GM21737 (cell line): ENCODE measurements at regions not wholly inside any gene's neighbourhood (a gene's known extent, or its start where the extent isn't known, plus 50 kb on each side); places are given as distances from the start of the nearest gene placed in this dataset.

Experiments used
- ATAC-seq: cut with Tn5 transposase; IDR thresholded peaks from one replicate; pipeline ENCODE4 v1.9.1; 2021; ENCODE audit warnings: mild to moderate bottlenecking, moderate library complexity; ENCODE audit not compliant: unreplicated experiment

DNA sequence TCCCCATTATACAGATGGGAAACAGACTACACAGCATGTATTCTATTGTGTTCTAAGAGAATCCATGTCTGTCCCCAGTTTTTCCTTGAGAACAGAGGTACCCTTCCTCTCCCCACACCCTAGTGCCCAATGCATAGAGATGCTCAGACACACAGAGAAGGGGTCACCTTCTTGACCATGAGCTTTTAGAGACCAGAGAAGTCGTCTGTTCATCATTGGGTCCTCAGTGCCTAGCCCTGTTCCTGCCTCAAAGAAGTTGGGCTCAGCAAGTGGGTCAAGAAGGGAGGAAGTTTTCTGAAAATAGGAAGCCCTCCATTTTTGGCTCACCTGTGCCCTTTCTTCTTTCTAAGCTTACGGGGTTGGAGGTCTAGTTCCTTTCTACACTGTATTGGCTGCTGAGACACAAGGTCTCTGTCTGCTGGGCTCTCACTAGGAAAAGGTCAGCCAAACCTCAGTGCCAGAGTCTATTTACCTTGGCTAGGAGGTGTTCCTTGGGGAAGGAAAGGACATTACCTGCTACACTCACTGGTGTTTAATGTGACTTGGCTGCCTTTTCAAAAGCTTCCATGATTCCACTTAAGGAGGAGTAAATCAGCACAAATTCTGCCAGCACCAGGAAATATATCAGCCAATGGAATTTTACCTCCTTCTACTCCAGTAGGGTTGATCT is 198.5 kb upstream of the PWP1 start:
- no peak for ATAC-seq

DNA sequence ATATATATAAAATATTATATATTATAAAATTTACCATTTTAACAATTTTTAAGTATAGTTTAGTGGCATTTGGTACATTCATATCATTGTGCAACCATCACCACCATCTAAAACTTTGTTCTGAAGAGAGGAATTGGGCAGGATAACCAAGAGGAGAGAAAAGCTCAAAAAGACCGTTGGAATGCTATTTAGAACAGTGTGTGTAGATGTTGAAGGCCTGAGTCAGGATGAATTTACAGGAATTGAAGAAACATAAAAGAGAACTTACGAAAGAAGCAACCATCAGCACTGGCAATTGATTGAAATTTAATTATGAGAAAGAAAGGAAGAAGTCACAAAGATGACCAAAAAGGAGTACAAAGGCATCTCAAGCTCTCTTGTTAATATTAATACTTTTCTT is 196.9 kb upstream of the PWP1 start:
- ATAC-seq: no peak

DNA sequence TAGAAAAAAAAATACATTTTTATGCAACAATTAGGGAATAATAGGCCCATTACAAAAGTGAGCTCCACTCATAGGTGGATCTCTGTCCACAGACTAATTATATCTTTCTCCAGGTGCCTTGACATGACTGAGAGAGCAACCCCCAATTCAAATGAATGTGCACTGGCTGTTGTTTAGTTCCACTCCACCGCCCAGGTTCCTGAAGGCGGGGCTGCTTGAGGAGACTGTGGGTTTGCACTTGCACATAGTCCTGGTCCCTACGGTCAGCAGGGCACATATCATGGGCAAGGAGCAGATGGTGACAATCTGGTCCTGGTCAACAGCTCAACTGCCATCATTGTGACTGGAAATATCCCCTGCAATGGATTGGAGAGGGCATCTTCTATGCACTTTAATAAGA is 195.6 kb upstream of the PWP1 start:
- ATAC-seq: no peak

DNA sequence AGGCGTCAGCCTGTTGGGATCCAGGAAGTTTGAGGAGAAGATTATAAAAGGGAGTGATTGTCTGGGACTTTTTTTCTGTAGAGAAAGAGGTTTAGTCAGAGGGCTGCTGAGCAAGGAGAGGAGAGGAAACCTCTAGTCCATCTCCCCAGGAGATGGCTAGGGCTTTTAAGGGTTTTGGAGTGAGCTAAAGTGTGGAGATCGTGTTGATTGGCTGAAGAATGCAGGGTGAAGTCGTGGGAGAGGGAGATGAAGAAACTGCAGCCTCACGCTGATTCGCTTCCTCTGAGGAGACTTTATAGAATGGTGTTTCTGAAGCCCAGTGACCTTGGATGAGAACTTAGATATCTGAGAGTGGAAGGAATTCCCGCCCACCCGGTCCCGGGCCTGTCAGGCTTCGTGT is 193.7 kb upstream of the PWP1 start:
- no peak for ATAC-seq

DNA sequence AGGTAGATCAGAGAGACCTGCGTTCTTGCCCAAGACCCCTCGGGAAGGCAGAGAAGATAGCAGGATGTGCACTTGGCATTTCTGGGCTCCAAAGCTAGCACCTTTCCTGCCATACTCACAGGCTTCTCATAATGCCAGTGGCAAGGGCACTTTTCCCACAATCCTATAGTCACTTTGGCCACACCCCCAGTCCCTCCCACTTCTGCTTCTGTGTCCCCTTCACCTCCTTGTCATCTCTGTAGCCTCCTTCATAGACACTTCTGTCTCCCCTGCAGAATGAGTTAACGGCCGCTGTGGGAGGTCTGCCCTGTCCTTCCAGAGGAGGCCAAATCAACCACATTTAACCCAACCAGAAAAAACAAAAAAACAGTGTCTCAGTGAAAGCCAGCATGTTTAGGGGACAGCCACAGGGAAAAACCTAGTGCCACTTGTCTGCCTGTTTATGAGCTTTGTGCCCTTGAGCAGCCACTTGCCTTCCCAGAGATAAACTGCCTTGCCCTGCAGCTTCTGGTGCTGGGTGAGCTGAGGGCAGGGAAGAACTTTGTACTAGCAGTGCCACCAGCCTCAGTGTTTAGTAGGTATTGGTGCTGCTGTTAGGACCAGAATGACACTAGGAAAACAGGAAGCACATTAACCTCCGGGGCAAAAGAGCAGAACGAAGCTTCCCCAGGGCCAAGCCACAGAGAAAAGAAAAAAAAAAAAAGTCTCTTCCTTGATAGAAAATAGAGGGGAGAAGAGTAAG is 193.0 kb upstream of the PWP1 start:
- peak; percentile 54 for ATAC-seq

DNA sequence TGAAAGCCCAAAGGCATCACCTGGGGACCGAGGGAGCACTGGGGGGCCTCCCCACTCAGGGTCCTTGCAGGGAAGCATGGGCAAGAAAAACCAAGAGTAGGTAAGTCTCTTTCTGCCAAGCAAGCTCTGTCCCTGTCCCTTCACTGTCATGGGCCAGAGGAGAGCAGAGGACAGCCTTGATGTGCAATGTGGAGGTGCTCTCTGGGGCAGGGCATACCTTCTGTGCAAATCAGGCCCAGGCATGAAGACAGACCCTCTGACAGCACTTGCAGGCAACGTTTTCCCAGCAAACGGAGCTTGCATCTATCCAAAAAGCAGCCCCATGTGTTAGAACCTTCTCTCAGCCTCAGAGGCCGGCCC is 192.5 kb upstream of the PWP1 start:
- ATAC-seq: no peak

DNA sequence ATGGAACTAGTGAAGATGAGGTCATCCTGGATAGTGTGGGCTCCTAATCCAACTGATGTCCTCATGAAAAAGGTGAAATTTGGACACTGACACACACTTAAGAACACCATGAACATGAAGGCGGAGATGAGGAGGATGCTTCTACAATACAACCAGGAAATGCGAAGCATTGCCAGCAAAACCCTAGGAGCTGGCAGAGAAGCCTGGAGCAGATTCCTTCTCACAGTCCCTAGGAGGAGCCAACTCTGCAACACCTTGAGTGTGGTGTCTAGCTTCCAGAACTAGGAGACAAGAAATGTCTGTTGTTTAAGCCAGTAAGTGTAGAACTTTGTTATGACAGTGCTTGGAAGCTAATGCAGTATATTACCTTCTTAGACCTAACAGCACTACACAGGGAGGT is 191.9 kb upstream of the PWP1 start:
- ATAC-seq: no peak

DNA sequence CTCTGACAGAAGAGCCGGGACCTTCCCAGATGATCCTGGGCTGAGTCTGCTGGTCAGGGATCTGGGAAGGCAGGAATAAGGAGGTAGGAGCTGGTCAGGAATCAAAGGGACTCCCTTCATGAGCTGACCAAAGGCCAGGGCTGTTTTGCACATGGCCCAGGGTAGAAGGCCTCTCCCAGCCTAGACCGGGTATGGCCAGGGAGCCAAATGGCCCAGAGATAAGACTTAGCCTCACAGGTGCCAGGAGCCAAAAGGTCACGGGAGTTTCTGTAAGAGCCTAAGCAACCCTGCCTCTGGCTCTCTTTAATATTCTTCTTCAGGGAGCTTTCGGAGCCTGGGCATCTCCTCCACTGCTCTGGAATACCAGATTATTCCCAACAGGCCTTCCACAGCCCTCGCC is 191.3 kb upstream of the PWP1 start:
- no peak for ATAC-seq

DNA sequence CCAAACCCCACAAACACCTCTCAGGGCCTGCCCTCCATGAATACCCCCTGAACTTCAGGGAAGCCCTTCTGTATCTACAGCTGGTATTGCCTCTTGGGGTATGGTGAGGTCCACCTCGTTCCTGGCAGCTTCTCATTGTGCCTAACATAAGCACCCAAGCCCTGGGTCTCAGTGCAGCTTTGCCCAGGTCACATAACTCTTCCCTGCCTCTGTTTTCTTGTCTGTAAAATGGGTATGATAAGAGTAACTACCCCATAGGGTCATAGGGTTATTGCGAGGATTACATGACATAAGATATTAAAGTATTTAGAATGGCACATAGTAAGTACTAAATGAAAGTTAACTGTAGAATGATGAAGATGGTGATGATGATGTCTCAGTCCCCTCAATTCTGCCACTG is 190.0 kb upstream of the PWP1 start:
- ATAC-seq: no peak

DNA sequence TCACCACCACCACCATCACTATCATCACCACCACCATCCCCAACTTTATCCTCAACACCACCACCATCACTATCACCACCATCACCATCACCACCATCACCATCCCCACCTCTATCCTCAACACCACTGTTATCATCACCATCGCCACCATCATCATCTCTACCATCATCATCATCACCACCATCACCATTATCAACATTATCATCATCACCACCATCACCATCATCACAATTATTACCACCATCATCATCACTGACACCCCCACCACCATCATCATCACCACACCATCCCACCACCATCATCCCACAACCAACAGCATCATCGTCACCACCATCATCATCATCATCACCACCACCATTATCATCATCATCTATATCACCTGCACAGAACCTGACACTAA is 188.4 kb upstream of the PWP1 start:
- no peak for ATAC-seq

DNA sequence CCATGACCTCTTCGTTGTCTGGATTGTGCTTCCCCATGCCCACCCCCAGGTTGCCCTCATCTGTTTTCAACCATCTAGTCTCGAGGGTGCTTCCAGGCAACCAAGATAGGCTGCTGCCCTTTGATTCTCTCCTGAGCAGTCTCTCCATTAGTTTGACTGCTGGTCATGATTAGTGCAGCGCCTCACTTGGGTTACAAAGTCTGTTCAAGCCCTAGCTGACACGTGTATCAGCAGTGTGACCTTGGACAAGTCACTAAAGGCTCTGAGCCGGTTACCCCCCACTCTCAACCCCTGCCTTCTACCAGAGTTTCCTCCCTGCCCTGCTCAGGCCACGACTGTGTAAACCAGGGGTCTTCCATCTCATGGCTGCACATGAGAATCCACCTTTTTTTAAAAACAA is 185.3 kb upstream of the PWP1 start:
- ATAC-seq: no peak

DNA sequence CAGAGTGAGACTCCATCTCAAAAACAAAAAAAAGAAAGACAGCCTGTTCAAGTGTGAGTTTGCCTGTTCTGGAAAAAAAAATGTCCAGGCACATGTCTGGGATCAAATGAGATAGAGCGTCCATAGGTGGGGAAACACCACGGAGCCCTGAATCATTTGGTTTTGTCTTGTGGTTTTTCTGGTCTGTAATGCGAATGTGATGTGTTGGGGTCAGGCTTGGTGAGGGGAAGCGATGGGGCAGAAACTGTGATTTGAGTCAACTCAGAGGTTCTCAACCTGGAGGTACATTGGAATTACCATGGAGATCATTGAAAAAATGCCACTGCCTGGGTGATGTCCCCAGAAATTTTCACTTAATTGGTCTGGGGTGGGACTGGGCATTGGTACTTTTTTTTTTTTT is 183.9 kb upstream of the PWP1 start:
- ATAC-seq: no peak

DNA sequence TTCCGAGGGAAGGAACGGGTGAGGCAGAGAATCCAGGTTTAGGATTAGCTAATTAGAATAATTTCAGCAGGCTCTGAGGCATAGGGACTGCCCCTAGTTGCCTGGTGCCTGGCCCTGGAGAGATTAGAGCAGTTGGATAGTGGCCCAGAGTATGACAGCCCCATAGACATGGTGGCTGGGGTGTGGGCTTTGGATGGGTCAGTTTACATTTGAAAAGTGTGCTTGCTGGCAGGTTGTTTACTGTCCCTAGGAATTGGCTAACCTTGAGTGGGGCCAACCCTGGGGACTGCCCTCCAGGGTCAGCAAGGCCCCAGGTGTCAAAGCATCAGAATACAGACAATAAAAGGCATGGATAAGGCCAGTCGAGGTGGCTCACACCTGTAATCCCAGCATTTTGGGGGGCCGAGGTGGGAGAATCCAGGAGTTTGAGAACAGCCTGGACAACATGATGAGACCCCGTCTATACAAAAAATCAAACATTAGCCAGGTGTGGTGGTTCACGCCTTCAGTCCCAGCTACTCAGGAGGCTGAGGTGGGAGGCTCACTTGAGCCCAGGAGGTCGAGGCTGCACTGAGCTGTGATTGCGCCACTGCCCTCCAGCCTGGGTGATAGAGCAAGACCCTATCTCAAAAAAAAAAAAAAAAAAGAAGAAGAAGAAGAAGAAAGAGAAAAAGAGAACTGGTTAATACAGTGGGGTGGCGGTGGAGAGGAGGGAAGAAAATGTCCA is 182.3 kb upstream of the PWP1 start:
- no peak for ATAC-seq

DNA sequence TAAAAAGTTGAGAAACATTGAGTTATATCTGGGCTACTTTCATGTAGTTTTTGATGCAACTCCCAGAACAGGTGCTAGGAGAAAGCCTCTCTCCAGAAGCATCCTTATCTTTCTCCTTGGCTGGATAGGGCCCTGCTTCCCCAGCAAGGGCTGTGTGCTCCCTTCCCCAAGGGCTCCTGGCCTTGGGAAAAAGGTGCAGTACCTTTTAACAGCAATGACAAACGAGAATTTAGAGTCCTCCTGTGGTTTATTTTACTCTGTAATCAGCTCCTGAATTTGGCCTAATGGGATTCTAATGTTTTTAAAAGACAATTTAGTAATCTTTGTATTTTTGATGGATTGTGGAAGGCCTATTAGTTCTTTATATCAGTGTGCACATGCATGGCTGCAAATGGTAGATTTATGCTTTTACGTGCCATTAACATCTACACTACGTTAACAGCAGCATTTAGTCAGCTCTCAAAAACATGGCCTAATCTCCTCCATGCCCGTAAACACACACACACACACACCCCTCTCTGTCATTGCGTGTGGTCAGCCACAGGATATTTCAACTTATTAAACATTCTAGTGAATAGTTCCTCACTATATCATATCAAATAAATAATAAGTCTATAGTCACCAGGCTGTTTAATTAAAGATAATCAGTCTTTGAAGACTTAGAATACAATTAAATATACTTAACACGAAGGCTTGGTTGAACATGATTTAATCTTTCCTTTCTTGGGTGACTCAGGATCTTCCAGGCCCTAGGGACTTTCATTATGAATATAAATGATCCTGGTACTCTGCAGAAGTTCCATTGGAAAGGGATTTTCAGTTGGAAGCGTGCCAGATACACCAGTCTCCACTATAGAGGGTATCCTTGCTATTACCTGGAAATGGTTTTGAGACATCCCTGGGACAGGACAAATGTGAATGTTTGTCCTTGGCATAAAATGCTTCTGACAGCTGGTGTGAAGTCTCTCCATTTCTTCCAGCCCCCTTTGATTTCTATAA is 181.4 kb upstream of the PWP1 start:
- ATAC-seq: no peak

DNA sequence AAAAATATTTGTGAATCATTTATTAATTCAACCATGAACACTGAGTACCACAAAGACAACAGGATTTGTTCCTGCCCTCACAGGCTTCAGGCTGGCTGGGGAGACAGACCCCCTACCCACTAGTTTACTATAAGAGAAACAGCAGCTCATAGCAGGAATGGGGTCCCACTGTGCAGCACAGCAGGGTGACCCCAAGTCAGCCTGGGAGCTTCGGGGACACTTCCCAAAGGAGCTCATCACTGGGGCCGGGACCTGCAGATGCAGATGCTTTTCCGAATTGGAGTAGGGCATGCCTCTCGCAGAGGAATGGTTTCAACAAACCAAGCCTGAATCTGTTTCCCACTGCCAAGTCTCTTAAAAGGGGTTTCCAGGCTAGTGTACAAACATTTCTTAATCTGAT is 176.2 kb upstream of the PWP1 start:
- no peak for ATAC-seq

DNA sequence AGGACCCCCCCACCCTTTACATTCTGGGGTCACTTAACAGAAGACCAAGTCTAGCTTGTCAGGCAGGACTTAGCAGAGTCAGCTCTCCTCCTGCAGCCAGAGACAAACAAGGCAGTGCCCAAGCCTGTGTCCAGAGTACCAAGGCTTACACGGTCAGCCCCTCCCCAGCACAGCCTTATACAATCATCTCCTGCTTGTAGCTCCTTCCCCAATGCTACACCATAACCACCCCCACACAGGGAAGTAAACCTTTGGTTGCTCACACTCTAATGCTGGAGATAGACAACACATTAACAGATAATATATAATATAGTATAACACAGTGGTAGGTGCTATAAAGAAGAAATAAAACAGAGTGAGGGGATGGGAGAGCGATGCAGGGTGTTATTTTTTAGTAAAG is 175.4 kb upstream of the PWP1 start:
- no peak for ATAC-seq

DNA sequence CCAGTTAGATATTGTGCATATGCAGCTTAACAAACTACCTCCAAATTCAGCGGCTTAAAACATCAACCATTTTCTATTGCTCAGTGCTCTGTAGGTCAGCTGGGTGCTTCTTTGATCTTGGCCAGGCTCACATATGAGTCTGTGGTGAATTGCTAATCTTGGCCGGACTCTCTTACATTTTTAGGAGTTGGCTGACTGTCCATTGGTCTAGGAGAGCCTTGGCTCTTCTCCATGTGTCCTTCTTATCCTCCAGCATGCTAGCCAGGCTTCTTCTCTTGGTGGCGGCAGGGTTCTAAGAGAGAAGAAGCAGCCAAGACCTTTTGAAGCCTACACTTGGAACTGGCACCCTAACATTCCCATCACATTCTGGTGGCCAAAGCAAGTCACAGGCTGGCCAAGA is 174.3 kb upstream of the PWP1 start:
- no peak for ATAC-seq

DNA sequence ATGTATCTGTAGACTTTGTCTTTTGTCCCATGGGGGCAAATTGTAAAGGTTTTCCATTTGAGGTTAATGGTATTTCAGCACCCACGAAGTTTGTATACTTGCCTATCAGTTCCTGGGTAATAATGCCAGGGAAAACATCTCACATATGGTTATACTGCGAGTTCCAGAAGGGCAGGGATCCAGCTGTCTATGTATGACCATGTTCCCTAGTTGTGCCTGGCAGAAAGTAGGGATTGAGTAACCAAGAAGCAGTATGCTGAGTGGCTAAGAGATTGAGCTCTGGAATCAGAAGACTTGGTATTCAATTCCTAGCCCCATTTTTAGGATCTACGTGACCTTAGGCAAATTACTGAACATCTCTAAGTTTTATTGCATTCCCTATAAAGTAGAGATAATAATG is 173.2 kb upstream of the PWP1 start:
- ATAC-seq: no peak

DNA sequence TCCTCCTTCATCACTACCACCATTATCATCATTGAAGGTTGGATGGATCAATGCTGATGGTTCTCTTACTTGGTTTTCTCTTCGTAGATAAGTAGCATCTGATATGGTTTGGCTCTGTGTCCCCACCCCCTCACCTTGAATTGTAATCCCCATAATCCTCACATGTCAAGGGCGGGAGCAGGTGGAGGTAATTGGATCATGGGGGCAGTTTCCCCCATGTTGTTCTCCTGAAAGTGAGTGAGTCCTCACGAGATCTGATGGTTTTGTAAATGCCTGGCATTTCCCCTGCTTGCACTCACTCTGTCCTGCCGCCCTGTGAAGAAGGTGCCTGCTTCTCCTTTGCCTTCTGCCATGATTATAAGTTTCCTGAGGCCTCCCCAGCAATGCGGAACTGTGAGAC is 172.4 kb upstream of the PWP1 start:
- ATAC-seq: no peak

DNA sequence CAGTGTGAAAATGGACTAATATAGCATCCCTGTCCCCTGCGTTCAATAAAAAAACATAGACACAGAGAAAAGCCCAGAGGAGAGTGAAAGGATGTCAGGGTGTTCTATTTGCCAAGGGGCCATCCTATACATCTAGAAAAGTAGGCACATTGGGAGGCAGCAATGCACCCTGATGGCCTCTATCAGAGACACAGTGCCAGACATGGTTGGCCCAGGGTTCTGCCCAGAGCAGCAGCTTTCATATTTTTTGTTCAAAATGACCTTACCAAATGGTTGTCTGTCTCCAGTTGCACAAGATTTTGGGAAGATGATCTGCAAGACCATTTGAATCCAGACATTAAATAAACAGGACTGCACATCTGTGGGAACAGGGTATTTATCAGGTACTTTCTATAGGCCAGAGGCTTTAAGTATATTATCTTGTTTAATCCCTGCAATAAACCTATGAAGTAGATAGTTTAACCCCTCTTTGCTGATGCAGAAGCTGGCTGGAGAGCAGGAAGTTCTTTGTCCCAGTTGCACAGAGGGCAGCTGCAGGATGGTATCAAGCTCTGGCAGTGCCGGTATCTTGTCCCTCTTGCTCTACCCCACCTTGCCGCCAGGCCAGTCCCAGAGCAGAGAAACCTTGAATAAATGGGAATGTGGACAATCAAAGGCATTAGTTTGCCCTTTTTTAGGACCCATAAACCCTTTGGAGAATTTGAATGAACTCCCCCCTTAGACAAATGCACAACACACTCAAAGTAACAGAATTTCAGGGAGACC is 171.8 kb upstream of the PWP1 start:
- ATAC-seq: no peak
